Caco-2 (cell line): ENCODE measurements at regions not wholly inside any gene's neighbourhood (a gene's known extent, or its start where the extent isn't known, plus 50 kb on each side); places are given as distances from the start of the nearest gene placed in this dataset.

ENCODE experiments used
- BruUV-seq: library from RNA; stranded (reverse); fragments of 400-500 nt; replicated peaks from 2 replicates; lab custom pipeline; 2021; lab: Mats Ljungman, UMichigan
- CTCF ChIA-PET: fragments of 300-600 bp; sonication (Branson Sonifier 250); formaldehyde crosslinking; loops from one replicate; lab custom pipeline; 2022; ENCODE audit warnings: antibody characterized with exemption; lab: Charles Lee
- POLR2A ChIA-PET: fragments of 300-600 bp; sonication (Branson Sonifier 250); formaldehyde crosslinking; loops from one replicate; lab custom pipeline; 2022; ENCODE audit warnings: antibody characterized with exemption; lab: Charles Lee
- DNase-seq, 2 experiments: peaks; one replicate each; pipeline versions ENCODE4 v3.0.0 to v3.0.0-alpha.2; 2020 to 2022
- H3K27me3 ChIP-seq: replicated peaks from 2 replicates; pipeline ENCODE4 v1.6.0; 2011; ENCODE audit warnings: low read length; ENCODE audit not compliant: control insufficient read depth, insufficient read depth
- H3K36me3 ChIP-seq: 2 replicates; pipeline ENCODE4 v1.5.1; 2011; ENCODE audit warnings: low read length; ENCODE audit not compliant: control insufficient read depth, insufficient read depth
- H3K4me1 ChIP-seq: fragments of 250-450 bp; sonication (Bioruptor Pico); 2 replicates; pipeline ENCODE4 v1.5.1; 2020; ENCODE audit warnings: mild to moderate bottlenecking
- H3K4me3 ChIP-seq: 2 replicates; pipeline ENCODE4 v1.5.1; 2011; ENCODE audit warnings: low read depth, mild to moderate bottlenecking, control low read depth, low read length
- H3K9me3 ChIP-seq: fragments of 250-450 bp; sonication (Bioruptor Pico); 2 replicates; pipeline ENCODE4 v1.5.1; 2020; ENCODE audit warnings: mild to moderate bottlenecking, moderate library complexity
- H3K27ac Mint-ChIP-seq: one replicate; pipeline ENCODE4 v1.8.0; 2022; ENCODE audit warnings: mixed read lengths; ENCODE audit not compliant: unreplicated experiment
- H3K27me3 Mint-ChIP-seq: one replicate; pipeline ENCODE4 v1.8.0; 2022; ENCODE audit warnings: mixed read lengths; ENCODE audit not compliant: insufficient read depth, unreplicated experiment
- H3K36me3 Mint-ChIP-seq: one replicate; pipeline ENCODE4 v1.8.0; 2022; ENCODE audit warnings: mild to moderate bottlenecking, mixed read lengths; ENCODE audit not compliant: insufficient read depth, unreplicated experiment
- H3K4me1 Mint-ChIP-seq: one replicate; pipeline ENCODE4 v1.8.0; 2022; ENCODE audit warnings: low read depth, mixed read lengths; ENCODE audit not compliant: unreplicated experiment
- H3K4me3 Mint-ChIP-seq: one replicate; pipeline ENCODE4 v1.8.0; 2022; ENCODE audit warnings: mild to moderate bottlenecking, moderate library complexity, mixed read lengths; ENCODE audit not compliant: unreplicated experiment
- H3K9me3 Mint-ChIP-seq: one replicate; pipeline ENCODE4 v1.8.0; 2022; ENCODE audit warnings: mixed read lengths; ENCODE audit not compliant: unreplicated experiment
- CTCF ChIP-seq, 2 experiments: fragments of 200-600 bp in 1 of 2; IDR thresholded peaks; 1 replicate in 1 of 2; 2 replicates in 1 of 2; pipeline versions ENCODE4 v1.5.1 to v1.8.0; 2011 to 2022; ENCODE audit warnings: antibody characterized with exemption in 1 of 2, control low read depth in 1 of 2, inconsistent platforms in 1 of 2, low read depth in 1 of 2, low read length in 1 of 2, mild to moderate bottlenecking in 1 of 2, moderate library complexity in 1 of 2; ENCODE audit not compliant: insufficient read depth in 1 of 2, severe bottlenecking in 1 of 2, unreplicated experiment in 1 of 2
- intact Hi-C: fragments of 100-400 bp; cut with micrococcal nuclease; formaldehyde crosslinking; loops from one replicate; pipeline ENCODE4 v1.10.0; 2022; ENCODE audit not compliant: unreplicated experiment

DNA sequence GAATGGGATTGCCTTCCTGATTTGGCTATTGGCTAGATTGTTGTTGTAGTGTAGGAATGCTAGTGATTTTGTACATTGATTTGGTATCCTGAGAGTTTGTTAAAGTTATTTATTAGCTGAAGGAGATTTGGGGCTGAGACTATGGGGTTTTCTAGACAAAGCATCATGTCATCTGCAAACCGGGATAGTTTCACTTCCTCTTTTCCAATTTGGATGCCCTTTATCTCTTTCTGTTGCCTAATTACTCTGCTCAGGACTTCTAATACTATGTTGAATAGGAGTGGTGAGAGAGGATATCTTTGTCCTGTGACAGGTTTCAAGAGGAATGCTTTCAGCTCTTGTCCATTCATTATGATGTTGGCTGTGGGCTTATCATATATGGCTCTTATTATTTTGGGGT, 265.7 kb upstream of the MGAT4C start:
- Histone ChIP-seq H3K9me3 (no peaks in the 10 kb centered on the region), H3K27me3 (no peaks in the 10 kb centered on the region), H3K36me3 (no peaks in the 10 kb centered on the region), H3K4me3 (no peak overlapping the region), H3K4me1 (no peaks in the 10 kb centered on the region)
- no TSS peak for BruUV-seq
- TF ChIP-seq CTCF (IDR thresholded peaks at IDR 0.05; ENCODE audit: insufficient read depth in 1 of 2, low read depth in 1 of 2, low read length in 1 of 2, severe bottlenecking in 1 of 2, unreplicated experiment in 1 of 2), result no peak
- H3K36me3 Mint-ChIP-seq, result no peaks in the 10 kb centered on the region
- no peaks in the 10 kb centered on the region for H3K4me1 Mint-ChIP-seq
- H3K27ac Mint-ChIP-seq, result no peak overlapping the region
- CTCF ChIA-PET, result no interaction called here
- peaks cover 13% of the 10 kb centered on the region for H3K9me3 Mint-ChIP-seq
- no peaks in the 10 kb centered on the region for H3K27me3 Mint-ChIP-seq
- intact Hi-C loops, result no loop called here
- H3K4me3 Mint-ChIP-seq, result no peak overlapping the region
- no peak for DNase-seq
- POLR2A ChIA-PET, result no interaction called here

DNA sequence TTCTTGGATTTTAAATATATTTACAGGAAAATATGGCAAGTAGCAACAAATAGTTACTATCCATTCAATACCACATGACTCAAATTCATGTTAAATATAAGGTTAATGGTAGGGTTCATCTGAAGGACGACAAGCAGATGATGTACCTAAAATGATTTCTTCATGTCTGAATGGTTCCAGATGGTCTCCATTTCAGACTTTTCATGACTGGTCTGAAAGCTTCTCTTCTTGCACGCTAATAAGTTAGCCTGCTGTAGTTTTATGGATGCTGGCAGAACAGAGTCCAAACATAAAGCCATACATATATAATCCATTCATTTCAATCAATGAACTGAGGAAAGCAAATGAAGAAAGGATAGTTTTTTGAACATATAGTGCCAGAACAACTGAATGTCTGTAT, 257.0 kb upstream of the MGAT4C start:
- TF ChIP-seq CTCF (IDR thresholded peaks at IDR 0.05; ENCODE audit: insufficient read depth in 1 of 2, low read depth in 1 of 2, low read length in 1 of 2, severe bottlenecking in 1 of 2, unreplicated experiment in 1 of 2), result no peak
- DNase-seq, result no peak
- no peaks in the 10 kb centered on the region for H3K9me3 ChIP-seq
- H3K36me3 ChIP-seq, result no peaks in the 10 kb centered on the region
- Mint-ChIP-seq H3K4me3 (no peak overlapping the region), H3K9me3 (no peaks in the 10 kb centered on the region), H3K27me3 (no peaks in the 10 kb centered on the region), H3K4me1 (no peaks in the 10 kb centered on the region), H3K36me3 (no peaks in the 10 kb centered on the region), H3K27ac (no peak overlapping the region)
- intact Hi-C loops, result no loop called here
- POLR2A ChIA-PET, result no interaction called here
- no peaks in the 10 kb centered on the region for H3K4me1 ChIP-seq
- no peak overlapping the region for H3K4me3 ChIP-seq
- BruUV-seq, result no TSS peak
- no peaks in the 10 kb centered on the region for H3K27me3 ChIP-seq
- CTCF ChIA-PET, result no interaction called here

GRCh38 chr12:86496595-86496994, 240.4 kb upstream of the MGAT4C start:
- H3K36me3 Mint-ChIP-seq, result no peaks in the 10 kb centered on the region
- H3K27ac Mint-ChIP-seq, result no peak overlapping the region
- Histone ChIP-seq H3K9me3 (no peaks in the 10 kb centered on the region), H3K4me1 (no peaks in the 10 kb centered on the region), H3K36me3 (no peaks in the 10 kb centered on the region), H3K27me3 (no peaks in the 10 kb centered on the region), H3K4me3 (no peak overlapping the region)
- intact Hi-C loops, result no loop called here
- no peak for TF ChIP-seq CTCF (IDR thresholded peaks at IDR 0.05; ENCODE audit: insufficient read depth in 1 of 2, low read depth in 1 of 2, low read length in 1 of 2, severe bottlenecking in 1 of 2, unreplicated experiment in 1 of 2)
- BruUV-seq, result no TSS peak
- no peaks in the 10 kb centered on the region for H3K27me3 Mint-ChIP-seq
- no peaks in the 10 kb centered on the region for H3K4me1 Mint-ChIP-seq
- ChIA-PET CTCF (no interaction called here), POLR2A (no interaction called here)
- H3K9me3 Mint-ChIP-seq, result no peaks in the 10 kb centered on the region
- DNase-seq, result no peak
- no peak overlapping the region for H3K4me3 Mint-ChIP-seq
